Mesothelial cell of epicardium (in vitro differentiated cells): ENCODE measurements at regions not wholly inside any gene's neighbourhood (a gene's known extent, or its start where the extent isn't known, plus 50 kb on each side); places are given as distances from the start of the nearest gene placed in this dataset.

Source experiments
- DNase-seq, 2 experiments: peaks; one replicate each; pipeline ENCODE4 v3.0.0; 2021; ENCODE audit warnings: low spot score in 2 of 2; ENCODE audit not compliant: unreplicated experiment in 2 of 2
- H3K27ac Mint-ChIP-seq: 2 replicates; pipeline ENCODE4 v1.8.0; 2021; ENCODE audit warnings: mixed read lengths
- H3K27me3 Mint-ChIP-seq: 2 replicates; pipeline ENCODE4 v1.8.0; 2021; ENCODE audit warnings: low read depth, mixed read lengths
- H3K36me3 Mint-ChIP-seq: 2 replicates; pipeline ENCODE4 v1.8.0; 2021; ENCODE audit warnings: mixed read lengths
- H3K4me1 Mint-ChIP-seq: 2 replicates; pipeline ENCODE4 v1.8.0; 2021; ENCODE audit warnings: mixed read lengths
- H3K4me3 Mint-ChIP-seq: 2 replicates; pipeline ENCODE4 v1.8.0; 2021; ENCODE audit warnings: mild to moderate bottlenecking, moderate library complexity, mixed read lengths
- H3K9me3 Mint-ChIP-seq: 2 replicates; pipeline ENCODE4 v1.8.0; 2021; ENCODE audit warnings: mixed read lengths
- TF ChIP-seq, protein P1 (sequence below): fragments of 200-600 bp; sonication (generic); IDR thresholded peaks from one replicate; pipeline ENCODE4 v1.5.0; 2021; ENCODE audit warnings: antibody characterized with exemption; ENCODE audit not compliant: unreplicated experiment

DNA sequence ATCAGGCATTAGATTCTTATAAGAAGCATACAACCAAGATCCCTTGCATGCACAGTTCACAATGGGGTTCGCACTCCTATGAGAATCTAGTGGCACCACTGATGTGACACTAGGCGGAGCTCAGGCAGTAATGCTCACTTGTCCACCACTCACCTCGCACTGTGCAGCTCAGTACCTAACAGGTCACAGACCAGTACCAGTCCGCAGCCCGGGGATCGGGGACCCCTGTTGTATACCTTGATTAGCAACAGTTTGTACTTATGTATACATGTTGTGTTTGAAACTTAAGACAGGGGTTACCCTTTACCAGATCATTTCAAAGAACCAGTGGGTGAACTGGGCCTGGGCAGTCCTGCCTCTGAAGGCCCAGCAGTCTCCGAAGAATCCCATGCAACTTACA, 103.7 kb downstream of the PMP22 start:
- no peak for DNase-seq
- H3K27ac Mint-ChIP-seq: no peak overlapping the region
- H3K9me3 Mint-ChIP-seq: no peaks in the 10 kb centered on the region
- peaks cover 6% of the 10 kb centered on the region for H3K27me3 Mint-ChIP-seq
- TF ChIP-seq, protein P1, sequence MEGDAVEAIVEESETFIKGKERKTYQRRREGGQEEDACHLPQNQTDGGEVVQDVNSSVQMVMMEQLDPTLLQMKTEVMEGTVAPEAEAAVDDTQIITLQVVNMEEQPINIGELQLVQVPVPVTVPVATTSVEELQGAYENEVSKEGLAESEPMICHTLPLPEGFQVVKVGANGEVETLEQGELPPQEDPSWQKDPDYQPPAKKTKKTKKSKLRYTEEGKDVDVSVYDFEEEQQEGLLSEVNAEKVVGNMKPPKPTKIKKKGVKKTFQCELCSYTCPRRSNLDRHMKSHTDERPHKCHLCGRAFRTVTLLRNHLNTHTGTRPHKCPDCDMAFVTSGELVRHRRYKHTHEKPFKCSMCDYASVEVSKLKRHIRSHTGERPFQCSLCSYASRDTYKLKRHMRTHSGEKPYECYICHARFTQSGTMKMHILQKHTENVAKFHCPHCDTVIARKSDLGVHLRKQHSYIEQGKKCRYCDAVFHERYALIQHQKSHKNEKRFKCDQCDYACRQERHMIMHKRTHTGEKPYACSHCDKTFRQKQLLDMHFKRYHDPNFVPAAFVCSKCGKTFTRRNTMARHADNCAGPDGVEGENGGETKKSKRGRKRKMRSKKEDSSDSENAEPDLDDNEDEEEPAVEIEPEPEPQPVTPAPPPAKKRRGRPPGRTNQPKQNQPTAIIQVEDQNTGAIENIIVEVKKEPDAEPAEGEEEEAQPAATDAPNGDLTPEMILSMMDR: no peak
- no peaks in the 10 kb centered on the region for H3K36me3 Mint-ChIP-seq
- H3K4me3 Mint-ChIP-seq: no peak overlapping the region
- peaks cover 2% of the 10 kb centered on the region for H3K4me1 Mint-ChIP-seq

- TF ChIP-seq, protein P1: no peak
- H3K4me1 Mint-ChIP-seq: peaks cover 15% of the 10 kb centered on the region
- peaks cover 15% of the 10 kb centered on the region for H3K27me3 Mint-ChIP-seq
- no peak overlapping the region for H3K27ac Mint-ChIP-seq
- no peak for DNase-seq
- no peak overlapping the region for H3K4me3 Mint-ChIP-seq
- no peaks in the 10 kb centered on the region for H3K36me3 Mint-ChIP-seq
- H3K9me3 Mint-ChIP-seq: peaks cover 4% of the 10 kb centered on the region
Observed at GRCh38 chr17:15157051-15157450, 108.1 kb downstream of the PMP22 start.

- DNase-seq: no peak
- no peak overlapping the region for H3K4me3 Mint-ChIP-seq
- H3K27me3 Mint-ChIP-seq: peaks cover 21% of the 10 kb centered on the region
- H3K9me3 Mint-ChIP-seq: peaks cover 4% of the 10 kb centered on the region
- H3K36me3 Mint-ChIP-seq: no peaks in the 10 kb centered on the region
- H3K4me1 Mint-ChIP-seq: peaks cover 15% of the 10 kb centered on the region
- H3K27ac Mint-ChIP-seq: no peak overlapping the region
- TF ChIP-seq, protein P1: no peak
Observed at GRCh38 chr17:15154618-15155017, 110.5 kb downstream of the PMP22 start.

DNA sequence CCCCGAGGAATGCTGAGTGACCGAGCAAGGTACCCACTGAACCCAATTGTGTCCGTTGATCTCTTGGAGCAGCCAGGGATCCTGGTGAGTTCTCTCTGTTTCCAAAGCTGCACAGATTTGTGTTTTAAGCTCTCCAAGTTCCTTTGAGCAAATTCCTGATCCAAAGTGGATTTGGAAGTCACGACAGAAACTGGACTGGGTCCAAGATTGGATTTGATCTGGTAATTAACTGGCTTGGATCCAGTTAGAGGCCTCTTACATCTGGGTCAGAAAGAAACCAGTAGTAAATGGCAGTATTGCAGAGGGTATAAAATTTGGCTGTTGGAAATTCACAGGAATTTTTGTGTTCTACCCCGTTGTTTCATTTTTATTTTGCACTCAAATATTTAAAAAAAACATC, 119.5 kb downstream of the PMP22 start:
- H3K4me1 Mint-ChIP-seq: peaks cover 4% of the 10 kb centered on the region
- H3K9me3 Mint-ChIP-seq: peaks cover 9% of the 10 kb centered on the region
- H3K36me3 Mint-ChIP-seq: no peaks in the 10 kb centered on the region
- DNase-seq: no peak
- TF ChIP-seq, protein P1: no peak
- peaks cover 17% of the 10 kb centered on the region for H3K27me3 Mint-ChIP-seq
- peak overlapping the region; percentile 10 for H3K27ac Mint-ChIP-seq
- H3K4me3 Mint-ChIP-seq: no peak overlapping the region

DNA sequence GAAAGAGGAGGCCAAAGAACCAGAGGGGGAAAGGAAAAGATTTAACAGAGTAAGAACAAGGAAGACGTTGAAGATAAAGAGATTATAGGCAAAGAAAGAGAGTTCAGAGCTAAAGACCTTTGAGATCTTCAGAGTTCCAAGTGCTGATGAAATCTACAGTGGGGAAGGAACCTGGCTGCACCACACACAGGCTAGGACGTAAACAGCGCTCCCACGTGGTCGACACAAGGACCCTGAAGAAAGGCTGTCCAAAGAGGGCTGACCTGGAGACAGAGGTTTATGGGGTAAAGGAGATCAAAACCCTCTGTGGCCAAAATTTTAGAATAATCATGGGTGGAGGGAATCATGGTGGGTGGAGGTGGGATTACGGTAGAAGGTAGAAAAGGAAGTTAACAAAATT, 121.6 kb downstream of the PMP22 start:
- Mint-ChIP-seq H3K27ac (no peak overlapping the region), H3K36me3 (no peaks in the 10 kb centered on the region), H3K4me1 (peaks cover 4% of the 10 kb centered on the region), H3K27me3 (peaks cover 21% of the 10 kb centered on the region), H3K9me3 (peaks cover 9% of the 10 kb centered on the region), H3K4me3 (no peak overlapping the region)
- DNase-seq: no peak
- TF ChIP-seq, protein P1: no peak

GRCh38 chr17:15134363-15134762, 130.8 kb downstream of the PMP22 start:
- Mint-ChIP-seq H3K4me1 (no peaks in the 10 kb centered on the region), H3K36me3 (no peaks in the 10 kb centered on the region), H3K27me3 (peaks cover 11% of the 10 kb centered on the region), H3K9me3 (peaks cover 6% of the 10 kb centered on the region), H3K27ac (no peak overlapping the region), H3K4me3 (no peak overlapping the region)
- TF ChIP-seq, protein P1: no peak
- DNase-seq: no peak
